H9 (cell line): ENCODE measurements at regions not wholly inside any gene's neighbourhood (a gene's known extent, or its start where the extent isn't known, plus 50 kb on each side); places are given as distances from the start of the nearest gene placed in this dataset.

Source experiments
- DNase-seq: peaks from one replicate; pipeline ENCODE4 v3.0.0-alpha.2; 2017
- H2AFZ ChIP-seq: one replicate; pipeline ENCODE4 v1.6.1; 2013; ENCODE audit warnings: mild to moderate bottlenecking, low read length, control low read depth, moderate library complexity
- H2AK5ac ChIP-seq: 2 replicates; pipeline ENCODE4 v1.6.1; 2013; ENCODE audit warnings: low read length, control low read depth, mixed read lengths; ENCODE audit not compliant: insufficient read length
- H2BK120ac ChIP-seq: one replicate; pipeline ENCODE4 v1.6.1; 2013; ENCODE audit warnings: low read depth, mild to moderate bottlenecking, low read length, control low read depth, inconsistent platforms; ENCODE audit not compliant: poor library complexity, severe bottlenecking
- H2BK12ac ChIP-seq: 2 replicates; pipeline ENCODE4 v1.6.1; 2013; ENCODE audit warnings: low read length, control low read depth, mixed read lengths, low read depth; ENCODE audit not compliant: insufficient read length
- H2BK15ac ChIP-seq: 2 replicates; pipeline ENCODE4 v1.6.1; 2013; ENCODE audit warnings: low read depth, low read length, control low read depth
- H2BK20ac ChIP-seq: one replicate; pipeline ENCODE4 v1.6.1; 2013; ENCODE audit warnings: low read depth, mild to moderate bottlenecking, low read length, control low read depth, inconsistent platforms; ENCODE audit not compliant: poor library complexity, severe bottlenecking
- H2BK5ac ChIP-seq: 2 replicates; pipeline ENCODE4 v1.6.1; 2013; ENCODE audit warnings: low read length, control low read depth, mixed read lengths; ENCODE audit not compliant: insufficient read length
- H3K14ac ChIP-seq: 2 replicates; pipeline ENCODE4 v1.6.1; 2013; ENCODE audit warnings: low read length, control low read depth; ENCODE audit not compliant: insufficient read depth
- H3K18ac ChIP-seq: 2 replicates; pipeline ENCODE4 v1.6.1; 2013; ENCODE audit warnings: low read depth, mild to moderate bottlenecking, mixed read lengths, low read length, control low read depth; ENCODE audit not compliant: insufficient read length
- H3K23ac ChIP-seq: 2 replicates; pipeline ENCODE4 v1.6.1; 2013; ENCODE audit warnings: low read length, control low read depth, mixed read lengths, low read depth; ENCODE audit not compliant: insufficient read length
- H3K23me2 ChIP-seq: 2 replicates; pipeline ENCODE4 v1.6.1; 2013; ENCODE audit warnings: low read depth, mild to moderate bottlenecking, mixed read lengths, low read length, control low read depth; ENCODE audit not compliant: insufficient read length, poor library complexity, severe bottlenecking
- H3K27ac ChIP-seq: 2 replicates; pipeline ENCODE4 v1.5.1; 2013; ENCODE audit warnings: low read length, control low read depth, mixed read lengths, low read depth; ENCODE audit not compliant: insufficient read length
- H3K27me3 ChIP-seq: 2 replicates; pipeline ENCODE4 v1.6.1; 2013; ENCODE audit warnings: low read length, control low read depth, inconsistent platforms; ENCODE audit not compliant: insufficient read depth
- H3K4ac ChIP-seq: 2 replicates; pipeline ENCODE4 v1.6.1; 2013; ENCODE audit warnings: low read depth, mild to moderate bottlenecking, control low read depth, inconsistent platforms, low read length, moderate library complexity
- H3K4me1 ChIP-seq: 2 replicates; pipeline ENCODE4 v1.6.1; 2013; ENCODE audit warnings: low read length, control low read depth, inconsistent platforms; ENCODE audit not compliant: insufficient read depth
- H3K4me2 ChIP-seq: 2 replicates; pipeline ENCODE4 v1.6.1; 2013; ENCODE audit warnings: low read length, control low read depth, mixed read lengths; ENCODE audit not compliant: insufficient read length, insufficient read depth
- H3K56ac ChIP-seq: 2 replicates; pipeline ENCODE4 v1.6.1; 2013; ENCODE audit warnings: low read depth, mild to moderate bottlenecking, mixed read lengths, low read length, control low read depth; ENCODE audit not compliant: insufficient read length
- H3K79me1 ChIP-seq: 2 replicates; pipeline ENCODE4 v1.6.1; 2013; ENCODE audit warnings: low read depth, mild to moderate bottlenecking, moderate library complexity, low read length, control low read depth, inconsistent platforms; ENCODE audit not compliant: insufficient read depth, poor library complexity, severe bottlenecking
- H3K79me2 ChIP-seq: 2 replicates; pipeline ENCODE4 v1.6.1; 2013; ENCODE audit warnings: low read length, control low read depth, inconsistent platforms; ENCODE audit not compliant: insufficient read depth
- H3K9ac ChIP-seq: 2 replicates; pipeline ENCODE4 v1.6.1; 2013; ENCODE audit warnings: low read length, control low read depth, mixed read lengths; ENCODE audit not compliant: insufficient read length; ENCODE audit errors: extremely low read depth
- H3K9me3 ChIP-seq: one replicate; pipeline ENCODE4 v1.6.1; 2013; ENCODE audit warnings: low read depth, low read length, inconsistent platforms; ENCODE audit not compliant: control insufficient read depth
- H3T11ph ChIP-seq: one replicate; pipeline ENCODE4 v1.6.1; 2013; ENCODE audit warnings: mild to moderate bottlenecking, low read length, control low read depth, inconsistent platforms
- H4K20me1 ChIP-seq: one replicate; pipeline ENCODE4 v1.6.1; 2013; ENCODE audit not compliant: control insufficient read depth, insufficient read length, insufficient read depth
- H4K5ac ChIP-seq: 2 replicates; pipeline ENCODE4 v1.6.1; 2013; ENCODE audit warnings: low read depth, mild to moderate bottlenecking, mixed read lengths, low read length, control low read depth; ENCODE audit not compliant: insufficient read length
- H4K8ac ChIP-seq: replicated peaks from 2 replicates; pipeline ENCODE4 v1.6.1; 2013; ENCODE audit warnings: low read length, control low read depth, mixed read lengths, low read depth; ENCODE audit not compliant: insufficient read length
- H4K91ac ChIP-seq: 2 replicates; pipeline ENCODE4 v1.6.1; 2013; ENCODE audit warnings: low read depth, mild to moderate bottlenecking, moderate library complexity, mixed read lengths, low read length, control low read depth; ENCODE audit not compliant: insufficient read length
- H3K27ac Mint-ChIP-seq, 3 experiments: 2 replicates in 2 of 3; 3 replicates in 1 of 3; pipeline ENCODE4 v1.8.0; 2020 to 2021; ENCODE audit warnings: mixed read lengths in 3 of 3, mild to moderate bottlenecking in 1 of 3, moderate library complexity in 1 of 3
- H3K27me3 Mint-ChIP-seq: 2 replicates; pipeline ENCODE4 v1.8.0; 2021; ENCODE audit warnings: low read depth, mild to moderate bottlenecking, moderate library complexity, mixed read lengths
- H3K36me3 Mint-ChIP-seq, 3 experiments: 2 replicates in 2 of 3; 3 replicates in 1 of 3; pipeline ENCODE4 v1.8.0; 2020 to 2021; ENCODE audit warnings: low read depth in 3 of 3, mixed read lengths in 3 of 3; ENCODE audit not compliant: insufficient read depth in 1 of 3
- H3K4me1 Mint-ChIP-seq, 2 experiments: 2 replicates each; pipeline ENCODE4 v1.8.0; 2020; ENCODE audit warnings: mixed read lengths in 2 of 2
- H3K4me3 Mint-ChIP-seq, 2 experiments: 2 replicates in 1 of 2; 3 replicates in 1 of 2; pipeline ENCODE4 v1.8.0; 2020 to 2021; ENCODE audit warnings: mild to moderate bottlenecking in 2 of 2, mixed read lengths in 2 of 2, moderate library complexity in 1 of 2
- H3K9me3 Mint-ChIP-seq, 2 experiments: 2 replicates in 1 of 2; 3 replicates in 1 of 2; pipeline ENCODE4 v1.8.0; 2020; ENCODE audit warnings: mild to moderate bottlenecking in 2 of 2, mixed read lengths in 2 of 2, moderate library complexity in 1 of 2
- WGBS: extraction: QIAGEN DNeasy Blood & Tissue Kit; methylation state at CpG from one replicate; pipeline ENCODE4 v1.1.7; 2013; ENCODE audit warnings: missing lambda C conversion rate, low lambda C conversion rate, mixed read lengths; ENCODE audit not compliant: insufficient read length; ENCODE audit errors: extremely low coverage; 5-methylcytosine and 5-hydroxymethylcytosine counted together
- TF ChIP-seq, protein P1 (sequence below): fragments of 200-600 bp; sonication (generic); conservative IDR thresholded peaks from 3 replicates; pipeline ENCODE4 v1.8.0; 2021; ENCODE audit warnings: antibody characterized with exemption, mild to moderate bottlenecking

DNA sequence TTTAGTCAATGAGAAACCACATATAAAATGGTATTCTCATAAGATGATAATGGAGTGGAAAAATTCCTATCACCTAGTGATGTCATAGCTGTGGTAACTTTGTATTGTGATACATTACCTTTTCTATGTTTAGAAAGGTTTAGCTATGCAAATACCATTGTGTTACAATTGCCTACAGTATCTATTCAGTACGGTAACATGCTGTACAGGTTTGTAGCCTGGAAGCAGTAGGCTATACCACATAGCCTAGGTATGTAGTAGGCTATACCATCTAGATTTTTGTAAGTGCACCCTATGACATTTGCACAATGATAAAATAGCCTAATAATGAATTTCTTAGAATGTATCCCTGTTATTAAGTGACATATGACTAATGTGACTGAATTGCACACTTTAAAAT is 50.5 kb upstream of the CCDC196 start:
- Histone ChIP-seq H2AK5ac (no peak overlapping the region), H2BK12ac (no peak overlapping the region), H2BK120ac (no peak overlapping the region), H3T11ph (no peak overlapping the region), H3K18ac (no peak overlapping the region), H3K4me1 (no peaks in the 10 kb centered on the region), H3K79me2 (no peaks in the 10 kb centered on the region), H3K14ac (no peak overlapping the region), H3K56ac (no peak overlapping the region), H4K91ac (no peak overlapping the region), H4K20me1 (no peaks in the 10 kb centered on the region), H3K79me1 (no peaks in the 10 kb centered on the region), H3K27ac (no peak overlapping the region), H2BK20ac (no peak overlapping the region), H3K9ac (no peak overlapping the region), H3K27me3 (no peaks in the 10 kb centered on the region), H3K9me3 (no peaks in the 10 kb centered on the region), H4K8ac (no peak overlapping the region), H2AFZ (no peak overlapping the region), H4K5ac (no peak overlapping the region), H2BK5ac (no peak overlapping the region), H2BK15ac (no peak overlapping the region), H3K4ac (no peak overlapping the region), H3K23ac (no peak overlapping the region), H3K23me2 (no peaks in the 10 kb centered on the region), H3K4me2 (no peak overlapping the region)
- Mint-ChIP-seq H3K9me3 (peaks cover 25 to 29% of the 10 kb centered on the region in 2 experiments; a peak in 4 of 5 replicates), H3K4me1 (no peaks in the 10 kb centered on the region), H3K4me3 (no peak overlapping the region), H3K27ac (no peak overlapping the region), H3K36me3 (peaks cover 0 to 5% (median 1%) of the 10 kb centered on the region in 3 experiments; a peak in 4 of 7 replicates), H3K27me3 (no peaks in the 10 kb centered on the region)
- TF ChIP-seq, protein P1, sequence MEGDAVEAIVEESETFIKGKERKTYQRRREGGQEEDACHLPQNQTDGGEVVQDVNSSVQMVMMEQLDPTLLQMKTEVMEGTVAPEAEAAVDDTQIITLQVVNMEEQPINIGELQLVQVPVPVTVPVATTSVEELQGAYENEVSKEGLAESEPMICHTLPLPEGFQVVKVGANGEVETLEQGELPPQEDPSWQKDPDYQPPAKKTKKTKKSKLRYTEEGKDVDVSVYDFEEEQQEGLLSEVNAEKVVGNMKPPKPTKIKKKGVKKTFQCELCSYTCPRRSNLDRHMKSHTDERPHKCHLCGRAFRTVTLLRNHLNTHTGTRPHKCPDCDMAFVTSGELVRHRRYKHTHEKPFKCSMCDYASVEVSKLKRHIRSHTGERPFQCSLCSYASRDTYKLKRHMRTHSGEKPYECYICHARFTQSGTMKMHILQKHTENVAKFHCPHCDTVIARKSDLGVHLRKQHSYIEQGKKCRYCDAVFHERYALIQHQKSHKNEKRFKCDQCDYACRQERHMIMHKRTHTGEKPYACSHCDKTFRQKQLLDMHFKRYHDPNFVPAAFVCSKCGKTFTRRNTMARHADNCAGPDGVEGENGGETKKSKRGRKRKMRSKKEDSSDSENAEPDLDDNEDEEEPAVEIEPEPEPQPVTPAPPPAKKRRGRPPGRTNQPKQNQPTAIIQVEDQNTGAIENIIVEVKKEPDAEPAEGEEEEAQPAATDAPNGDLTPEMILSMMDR: no peak
- DNase-seq: no peak
- WGBS: no CpG with 5 or more reads among the region's 1 CpG
